MM.1S (cell line): ENCODE measurements at regions not wholly inside any gene's neighbourhood (a gene's known extent, or its start where the extent isn't known, plus 50 kb on each side); places are given as distances from the start of the nearest gene placed in this dataset.

Experiments used
- EZH2 ChIP-seq: fragments of 300-600 bp; sonication (generic); optimal IDR thresholded peaks from 2 replicates; pipeline ENCODE3; 2017; ENCODE audit warnings: low read depth, mild to moderate bottlenecking, antibody characterized with exemption, low read length, mixed read lengths
- EZH2phosphoT487 ChIP-seq: fragments of 300-600 bp; sonication (generic); IDR thresholded peaks from 2 replicates; pipeline ENCODE4 v1.6.1; 2018; ENCODE audit warnings: antibody characterized with exemption, low read length
- TF ChIP-seq, protein P1 (sequence below): fragments of 300-600 bp; sonication (generic); IDR thresholded peaks from 2 replicates; pipeline ENCODE4 v1.5.1; 2016; ENCODE audit warnings: antibody characterized with exemption, low read length, mixed read lengths

DNA sequence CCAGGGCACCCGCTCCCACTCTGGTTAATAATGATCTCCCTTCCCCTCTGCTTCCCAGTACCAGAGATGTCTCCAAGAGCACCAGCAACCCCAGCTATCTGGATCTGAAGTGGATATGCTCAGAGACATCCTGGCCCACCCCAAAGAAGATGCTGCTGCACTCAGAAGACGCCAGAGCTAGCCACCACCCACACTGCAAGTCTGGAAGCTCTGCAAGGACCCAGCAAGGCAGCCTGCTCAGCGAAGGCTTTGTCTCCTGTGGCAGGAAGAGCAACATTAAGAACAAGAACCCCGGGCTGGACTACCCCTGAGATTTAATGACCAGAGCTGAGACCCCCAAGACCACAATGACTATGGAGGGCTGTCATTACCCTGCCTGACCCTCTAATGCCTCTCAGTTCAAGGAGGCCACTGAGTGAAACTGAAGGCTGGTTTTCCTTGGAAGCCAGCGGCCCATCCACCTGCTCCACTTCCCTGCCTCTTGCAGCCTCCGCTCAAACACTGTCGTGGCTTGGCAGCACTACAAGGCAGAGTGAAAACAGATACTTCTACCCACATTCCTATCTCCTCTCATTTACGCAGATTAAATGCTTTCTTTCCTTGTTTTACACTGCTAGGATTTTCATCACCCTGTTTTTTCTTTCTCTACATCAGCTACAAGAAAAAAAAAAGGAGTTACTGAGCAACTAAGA, 202.2 kb downstream of the SNX10 start:
- TF ChIP-seq, protein P1, sequence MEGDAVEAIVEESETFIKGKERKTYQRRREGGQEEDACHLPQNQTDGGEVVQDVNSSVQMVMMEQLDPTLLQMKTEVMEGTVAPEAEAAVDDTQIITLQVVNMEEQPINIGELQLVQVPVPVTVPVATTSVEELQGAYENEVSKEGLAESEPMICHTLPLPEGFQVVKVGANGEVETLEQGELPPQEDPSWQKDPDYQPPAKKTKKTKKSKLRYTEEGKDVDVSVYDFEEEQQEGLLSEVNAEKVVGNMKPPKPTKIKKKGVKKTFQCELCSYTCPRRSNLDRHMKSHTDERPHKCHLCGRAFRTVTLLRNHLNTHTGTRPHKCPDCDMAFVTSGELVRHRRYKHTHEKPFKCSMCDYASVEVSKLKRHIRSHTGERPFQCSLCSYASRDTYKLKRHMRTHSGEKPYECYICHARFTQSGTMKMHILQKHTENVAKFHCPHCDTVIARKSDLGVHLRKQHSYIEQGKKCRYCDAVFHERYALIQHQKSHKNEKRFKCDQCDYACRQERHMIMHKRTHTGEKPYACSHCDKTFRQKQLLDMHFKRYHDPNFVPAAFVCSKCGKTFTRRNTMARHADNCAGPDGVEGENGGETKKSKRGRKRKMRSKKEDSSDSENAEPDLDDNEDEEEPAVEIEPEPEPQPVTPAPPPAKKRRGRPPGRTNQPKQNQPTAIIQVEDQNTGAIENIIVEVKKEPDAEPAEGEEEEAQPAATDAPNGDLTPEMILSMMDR: no peak
- TF ChIP-seq EZH2 (no peak), EZH2phosphoT487 (no peak)
